K562 (cell line): ENCODE measurements at regions not wholly inside any gene's neighbourhood (a gene's known extent, or its start where the extent isn't known, plus 50 kb on each side); places are given as distances from the start of the nearest gene placed in this dataset.

Experiments used
- BACH1 ChIP-seq: fragments of 200-800 bp; sonication (Bioruptor generic); IDR thresholded peaks from 2 replicates; pipeline ENCODE4 v1.6.1; 2016; ENCODE audit warnings: missing genetic modification characterization, missing compliant biosample characterization
- ETS2 ChIP-seq: IDR thresholded peaks from 2 replicates; pipeline ENCODE4 v1.6.1; 2016; ENCODE audit warnings: borderline replicate concordance, missing genetic modification characterization, mild to moderate bottlenecking, moderate library complexity, missing compliant biosample characterization; ENCODE audit not compliant: poor library complexity, severe bottlenecking
- KAT8 ChIP-seq: fragments of 450-650 bp; IDR thresholded peaks from 2 replicates; pipeline ENCODE4 v1.6.1; 2016; ENCODE audit warnings: low read depth, mild to moderate bottlenecking
- MAFK ChIP-seq: IDR thresholded peaks from 2 replicates; pipeline ENCODE4 v1.6.1; 2011; ENCODE audit warnings: low read length, improper control_type of control experiment
- MCM7 ChIP-seq, 2 experiments: fragments of 450-650 bp; IDR thresholded peaks; 2 replicates each; pipeline ENCODE4 v1.6.1; 2016 to 2018
- MYNN ChIP-seq, 2 experiments: sonication (generic); formaldehyde crosslinking in 1 of 2; IDR thresholded peaks; 2 replicates each; pipeline versions ENCODE4 v1.5.0 to v1.6.1; 2016 to 2020; ENCODE audit warnings: antibody characterized with exemption in 1 of 2, missing genetic modification reagents in 1 of 2
- NFRKB ChIP-seq: fragments of 450-650 bp; IDR thresholded peaks from 2 replicates; pipeline ENCODE4 v1.6.1; 2016; ENCODE audit warnings: low read depth
- PHF20 ChIP-seq: fragments of 450-650 bp; IDR thresholded peaks from 2 replicates; pipeline ENCODE4 v1.6.1; 2018; ENCODE audit not compliant: partially characterized antibody
- SRF ChIP-seq, 2 experiments: fragments of 250-450, 450-650 bp in 1 of 2; sonication (Bioruptor Pico) in 1 of 2; sonication (generic) in 1 of 2; formaldehyde crosslinking; IDR thresholded peaks; 2 replicates each; pipeline versions ENCODE4 v1.5.0 to v1.5.1; 2020 to 2022; ENCODE audit warnings: mild to moderate bottlenecking in 1 of 2, missing genetic modification reagents in 1 of 2
- YY1 ChIP-seq, 3 experiments: IDR thresholded peaks; 2 replicates each; pipeline ENCODE4 v1.6.1; 2011; ENCODE audit warnings: low read length in 2 of 3, mild to moderate bottlenecking in 2 of 3, moderate library complexity in 2 of 3, borderline replicate concordance in 1 of 3, control low read depth in 1 of 3, low read depth in 1 of 3; ENCODE audit not compliant: insufficient read depth in 3 of 3, insufficient replicate concordance in 2 of 3, control insufficient read depth in 1 of 3, insufficient read length in 1 of 3; ENCODE audit errors: extremely low read depth in 1 of 3
- TF ChIP-seq, protein P1 (sequence below): fragments of 450-650 bp; IDR thresholded peaks from 2 replicates; pipeline ENCODE4 v1.6.1; 2016; ENCODE audit warnings: missing biosample characterization, missing genetic modification characterization
- TF ChIP-seq, protein P2 (sequence below), 3 experiments: IDR thresholded peaks in 2 of 3; conservative IDR thresholded peaks in 1 of 3; 2 replicates each; pipeline ENCODE4 v1.5.1; 2011 to 2012; ENCODE audit warnings: low read length in 3 of 3, mild to moderate bottlenecking in 3 of 3, control low read depth in 2 of 3, improper control_type of control experiment in 1 of 3, inconsistent platforms in 1 of 3, low read depth in 1 of 3, mixed read lengths in 1 of 3, moderate library complexity in 1 of 3; ENCODE audit not compliant: insufficient read depth in 2 of 3
- TF ChIP-seq, protein P3 (sequence below): fragments of 250-450 bp; sonication (Bioruptor Pico); IDR thresholded peaks from 2 replicates; pipeline ENCODE4 v1.5.0; 2020; ENCODE audit warnings: mild to moderate bottlenecking

DNA sequence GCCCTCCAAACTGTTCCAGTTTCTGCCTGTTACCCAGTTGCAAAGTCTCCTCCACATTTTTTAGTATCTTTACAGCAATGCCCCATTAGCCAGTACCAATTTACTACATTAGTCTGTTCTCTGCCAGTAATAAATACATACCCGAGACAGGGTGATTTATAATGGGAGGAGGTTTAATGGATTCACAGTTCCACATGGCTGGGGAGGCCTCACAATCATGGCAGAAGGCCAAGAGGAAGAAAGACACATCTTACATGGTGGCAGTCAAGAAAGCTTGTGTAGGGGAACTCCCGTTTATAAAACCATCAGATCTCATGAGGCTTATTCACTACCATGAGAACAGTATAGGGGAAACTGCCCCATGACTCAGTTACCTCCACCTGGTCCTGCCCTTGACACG, 600.7 kb upstream of the CDH6 start:
- TF ChIP-seq MAFK (no peak), SRF (CRISPR knock-in tag; IDR thresholded peaks at IDR 0.05) (no peak), ETS2 (no peak), KAT8 (no peak), YY1 (IDR thresholded peaks at IDR 0.05; ENCODE audit: borderline replicate concordance in 1 of 3, control insufficient read depth in 1 of 3, extremely low read depth in 1 of 3, insufficient read depth in 3 of 3, insufficient read length in 1 of 3, insufficient replicate concordance in 2 of 3, low read depth in 1 of 3, low read length in 2 of 3) (no peak), BACH1 (tag) (no peak), PHF20 (no peak), MCM7 (IDR thresholded peaks at IDR 0.05) (no peak), NFRKB (no peak), MYNN (IDR thresholded peaks at IDR 0.05) (no peak), MYNN (CRISPR knock-in tag; IDR thresholded peaks at IDR 0.05) (no peak)
- TF ChIP-seq, protein P1, sequence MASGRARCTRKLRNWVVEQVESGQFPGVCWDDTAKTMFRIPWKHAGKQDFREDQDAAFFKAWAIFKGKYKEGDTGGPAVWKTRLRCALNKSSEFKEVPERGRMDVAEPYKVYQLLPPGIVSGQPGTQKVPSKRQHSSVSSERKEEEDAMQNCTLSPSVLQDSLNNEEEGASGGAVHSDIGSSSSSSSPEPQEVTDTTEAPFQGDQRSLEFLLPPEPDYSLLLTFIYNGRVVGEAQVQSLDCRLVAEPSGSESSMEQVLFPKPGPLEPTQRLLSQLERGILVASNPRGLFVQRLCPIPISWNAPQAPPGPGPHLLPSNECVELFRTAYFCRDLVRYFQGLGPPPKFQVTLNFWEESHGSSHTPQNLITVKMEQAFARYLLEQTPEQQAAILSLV (tag) = no peak
- TF ChIP-seq, protein P2, sequence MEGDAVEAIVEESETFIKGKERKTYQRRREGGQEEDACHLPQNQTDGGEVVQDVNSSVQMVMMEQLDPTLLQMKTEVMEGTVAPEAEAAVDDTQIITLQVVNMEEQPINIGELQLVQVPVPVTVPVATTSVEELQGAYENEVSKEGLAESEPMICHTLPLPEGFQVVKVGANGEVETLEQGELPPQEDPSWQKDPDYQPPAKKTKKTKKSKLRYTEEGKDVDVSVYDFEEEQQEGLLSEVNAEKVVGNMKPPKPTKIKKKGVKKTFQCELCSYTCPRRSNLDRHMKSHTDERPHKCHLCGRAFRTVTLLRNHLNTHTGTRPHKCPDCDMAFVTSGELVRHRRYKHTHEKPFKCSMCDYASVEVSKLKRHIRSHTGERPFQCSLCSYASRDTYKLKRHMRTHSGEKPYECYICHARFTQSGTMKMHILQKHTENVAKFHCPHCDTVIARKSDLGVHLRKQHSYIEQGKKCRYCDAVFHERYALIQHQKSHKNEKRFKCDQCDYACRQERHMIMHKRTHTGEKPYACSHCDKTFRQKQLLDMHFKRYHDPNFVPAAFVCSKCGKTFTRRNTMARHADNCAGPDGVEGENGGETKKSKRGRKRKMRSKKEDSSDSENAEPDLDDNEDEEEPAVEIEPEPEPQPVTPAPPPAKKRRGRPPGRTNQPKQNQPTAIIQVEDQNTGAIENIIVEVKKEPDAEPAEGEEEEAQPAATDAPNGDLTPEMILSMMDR (IDR thresholded peaks at IDR 0.05 in 2 of 3, conservative IDR thresholded peaks at IDR 0.05 in 1 of 3; ENCODE audit: insufficient read depth in 2 of 3, low read depth in 1 of 3, low read length in 3 of 3) = no peak
- TF ChIP-seq, protein P3, sequence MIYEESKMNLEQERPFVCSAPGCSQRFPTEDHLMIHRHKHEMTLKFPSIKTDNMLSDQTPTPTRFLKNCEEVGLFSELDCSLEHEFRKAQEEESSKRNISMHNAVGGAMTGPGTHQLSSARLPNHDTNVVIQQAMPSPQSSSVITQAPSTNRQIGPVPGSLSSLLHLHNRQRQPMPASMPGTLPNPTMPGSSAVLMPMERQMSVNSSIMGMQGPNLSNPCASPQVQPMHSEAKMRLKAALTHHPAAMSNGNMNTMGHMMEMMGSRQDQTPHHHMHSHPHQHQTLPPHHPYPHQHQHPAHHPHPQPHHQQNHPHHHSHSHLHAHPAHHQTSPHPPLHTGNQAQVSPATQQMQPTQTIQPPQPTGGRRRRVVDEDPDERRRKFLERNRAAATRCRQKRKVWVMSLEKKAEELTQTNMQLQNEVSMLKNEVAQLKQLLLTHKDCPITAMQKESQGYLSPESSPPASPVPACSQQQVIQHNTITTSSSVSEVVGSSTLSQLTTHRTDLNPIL (CRISPR knock-in tag) = no peak
